Medulla oblongata (tissue), 1 donor: ENCODE measurements at regions not wholly inside any gene's neighbourhood (a gene's known extent, or its start where the extent isn't known, plus 50 kb on each side); places are given as distances from the start of the nearest gene placed in this dataset.

Experiments used
- DNase-seq: peaks from one replicate; pipeline ENCODE4 v3.0.0-alpha.2; 2015; ENCODE audit errors: extremely low spot score

DNA sequence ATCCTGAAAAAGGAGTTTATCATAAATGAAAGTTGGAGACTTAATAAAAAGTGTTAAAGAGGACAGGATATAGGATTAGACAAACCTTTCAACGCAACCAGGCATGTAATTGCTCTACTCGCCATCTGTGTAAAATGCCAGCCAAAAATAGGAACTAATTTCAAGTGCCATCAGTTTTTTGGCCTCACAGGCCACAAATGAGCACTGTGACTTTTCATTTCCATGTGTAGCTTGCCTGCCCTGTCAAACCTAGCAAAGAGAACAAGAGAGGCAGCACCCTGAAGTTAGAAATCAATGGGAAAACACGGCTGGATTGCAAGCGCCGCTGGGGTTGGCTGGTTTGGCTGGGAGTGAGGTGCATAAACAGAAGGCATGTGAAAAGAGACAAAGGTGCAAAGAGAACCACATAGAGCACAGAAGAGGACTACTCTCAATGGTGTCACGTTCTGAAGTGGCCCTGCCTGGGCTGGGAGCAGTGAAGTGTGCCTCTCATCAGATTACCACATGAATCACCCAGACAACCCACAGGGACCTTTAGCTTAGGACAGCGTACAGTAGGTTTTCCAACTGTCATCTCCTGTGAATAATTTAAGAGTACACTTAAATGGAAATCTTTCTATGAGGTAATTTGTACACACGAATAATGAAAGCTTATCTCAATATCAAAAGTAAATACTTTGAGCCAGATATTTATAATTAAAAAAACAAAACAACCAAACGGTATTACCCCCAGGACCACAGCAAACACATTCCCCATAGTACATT, 78.0 kb upstream of the NHSL1 start:
- no peak for DNase-seq

DNA sequence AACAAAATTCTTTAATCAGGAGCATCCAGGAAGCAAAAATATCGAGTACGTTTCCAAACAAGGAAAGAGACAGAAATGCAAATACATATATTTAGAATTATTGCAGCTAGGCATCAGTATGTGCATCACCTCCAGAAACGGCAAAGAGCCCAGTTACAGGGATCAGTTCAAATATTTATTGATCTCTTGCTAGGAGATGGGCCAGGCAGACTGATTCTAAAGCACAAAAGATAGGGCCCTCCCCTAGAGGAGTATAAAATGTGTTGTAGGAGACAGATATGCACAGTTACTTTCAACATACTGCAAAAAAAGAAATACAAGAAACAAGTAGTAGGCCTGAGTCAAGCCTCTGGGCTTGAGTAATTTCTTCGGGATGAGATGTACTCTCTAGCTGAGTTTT, 80.7 kb upstream of the NHSL1 start:
- DNase-seq, result no peak

DNA sequence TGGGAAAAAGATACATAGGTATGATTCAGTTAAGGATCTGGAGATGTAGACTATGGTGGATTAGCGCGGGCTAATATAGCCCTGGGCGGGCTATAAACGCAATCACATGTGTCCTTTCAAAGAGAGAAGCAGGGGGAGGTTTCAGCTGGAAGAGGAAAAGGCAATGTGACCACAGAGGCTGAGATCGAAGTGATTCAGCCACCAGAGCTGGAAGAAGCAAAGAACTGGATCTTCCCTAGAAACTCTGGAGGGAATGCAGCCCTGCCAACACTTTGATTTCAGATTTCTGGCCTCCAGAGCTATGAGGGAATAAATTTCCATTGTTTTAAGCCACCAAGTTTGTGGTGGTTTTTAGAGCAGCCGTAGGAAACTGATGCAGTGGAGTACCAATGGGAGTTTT, 81.5 kb upstream of the NHSL1 start:
- DNase-seq, result no peak

DNA sequence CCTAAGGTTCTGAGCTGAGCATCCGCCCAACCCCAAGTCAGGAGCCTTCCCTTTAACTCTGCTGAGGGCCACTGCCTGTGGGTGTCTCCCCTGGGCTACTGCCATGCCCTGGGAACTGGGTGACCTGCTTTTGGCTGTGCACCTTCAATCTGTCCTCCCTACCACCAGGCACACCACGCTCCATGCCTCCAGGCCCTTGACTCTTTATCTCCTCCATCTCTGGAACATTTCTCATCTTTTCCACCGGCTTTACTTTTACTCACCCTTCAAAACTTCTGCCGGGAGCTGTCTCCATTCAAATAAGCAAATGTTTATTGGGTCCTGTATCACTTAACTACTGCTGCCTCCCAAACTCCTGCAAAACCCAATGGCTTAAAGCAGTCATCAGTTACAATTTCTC, 83.3 kb upstream of the NHSL1 start:
- DNase-seq, result no peak

DNA sequence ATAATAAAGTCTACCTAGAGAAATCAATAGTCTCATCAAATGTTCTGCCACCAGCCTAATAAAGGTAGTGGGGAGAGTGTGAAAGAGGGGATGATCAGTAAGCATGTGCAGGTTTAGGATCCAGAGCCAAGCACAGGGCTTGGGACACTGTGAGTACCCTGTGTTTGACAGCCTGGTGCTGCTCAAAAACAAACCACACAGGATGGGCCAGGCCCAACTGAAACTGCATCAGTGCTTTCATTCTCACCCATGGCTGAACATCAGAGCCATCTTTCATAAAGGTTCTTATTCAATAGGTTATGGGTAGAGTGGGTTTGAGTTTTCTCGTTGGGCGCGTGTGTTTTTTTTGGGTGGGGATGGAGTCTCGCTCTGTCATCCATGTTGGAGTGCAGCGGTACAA, 87.3 kb upstream of the NHSL1 start:
- DNase-seq, result no peak

DNA sequence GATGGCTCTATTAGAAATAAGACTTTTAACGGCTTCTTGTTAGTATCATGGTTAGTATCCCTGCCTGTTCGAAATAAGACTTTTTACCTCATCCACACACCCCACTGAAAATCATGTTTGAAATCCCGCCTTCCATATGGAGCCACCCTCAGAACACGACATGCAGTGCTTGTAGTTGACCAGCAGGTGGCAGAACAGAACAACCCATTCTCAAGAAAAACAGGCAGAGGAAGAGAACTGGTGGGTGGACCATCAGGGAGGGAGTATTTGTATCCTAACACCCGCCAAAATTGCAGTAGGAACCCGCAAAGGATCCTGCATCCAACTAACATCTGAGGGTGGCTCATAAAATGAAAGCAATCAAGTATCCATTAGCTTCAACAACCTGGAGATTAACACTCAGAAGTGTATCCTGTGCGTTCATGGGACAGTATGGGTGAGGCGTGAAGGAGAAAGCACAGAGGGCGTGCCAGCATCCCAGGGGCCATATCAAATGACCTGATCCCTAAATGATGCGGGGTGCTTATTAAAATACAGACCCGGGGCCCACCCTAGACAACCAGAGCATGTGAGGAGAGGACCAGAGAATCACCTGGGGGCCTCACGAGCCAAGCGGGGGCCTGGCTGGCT, 89.6 kb upstream of the NHSL1 start:
- DNase-seq, result peak; percentile 87

DNA sequence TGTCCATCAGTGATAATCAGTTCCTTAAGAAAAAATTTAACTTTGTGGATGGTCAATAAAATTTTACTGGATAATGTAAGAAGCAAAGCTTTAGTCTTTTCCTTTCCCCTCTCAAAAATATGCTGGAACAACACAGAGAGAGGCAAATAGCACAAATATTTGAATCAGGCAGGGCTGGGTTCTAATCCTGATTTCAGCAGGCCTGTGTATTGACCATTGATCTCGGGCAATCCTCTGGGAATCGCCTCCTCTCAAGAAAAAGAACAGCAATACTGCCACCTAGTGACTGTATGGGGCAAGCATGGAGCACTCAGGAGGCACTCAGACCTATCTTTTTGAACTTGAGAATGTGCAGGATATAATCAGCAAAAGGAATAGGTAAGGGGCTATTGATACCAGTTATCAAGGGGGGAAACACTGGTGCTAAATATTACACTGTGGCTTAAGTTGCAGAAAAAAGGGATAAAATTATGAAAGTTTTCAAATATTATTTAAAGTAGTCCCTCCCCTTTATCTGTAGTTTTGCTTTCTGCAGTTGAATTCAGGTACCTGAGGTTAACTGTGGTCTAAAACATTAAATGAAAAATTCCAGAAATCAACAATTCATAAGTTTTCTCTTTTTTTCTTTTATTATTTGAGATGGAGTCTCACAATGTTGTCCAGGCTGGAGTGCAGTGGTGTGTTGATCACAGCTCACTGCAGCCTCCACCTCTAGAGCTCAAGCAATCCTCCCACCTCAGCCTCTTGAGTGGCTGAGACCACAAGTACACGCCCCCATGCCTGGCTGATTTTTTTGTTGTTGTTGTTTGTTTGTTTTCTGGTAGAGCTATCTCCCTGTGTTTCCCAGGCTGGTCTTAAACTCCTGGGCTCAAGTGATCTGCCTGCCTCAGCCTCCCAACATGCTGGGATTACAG, 91.8 kb upstream of the NHSL1 start:
- peak; percentile 85 for DNase-seq

DNA sequence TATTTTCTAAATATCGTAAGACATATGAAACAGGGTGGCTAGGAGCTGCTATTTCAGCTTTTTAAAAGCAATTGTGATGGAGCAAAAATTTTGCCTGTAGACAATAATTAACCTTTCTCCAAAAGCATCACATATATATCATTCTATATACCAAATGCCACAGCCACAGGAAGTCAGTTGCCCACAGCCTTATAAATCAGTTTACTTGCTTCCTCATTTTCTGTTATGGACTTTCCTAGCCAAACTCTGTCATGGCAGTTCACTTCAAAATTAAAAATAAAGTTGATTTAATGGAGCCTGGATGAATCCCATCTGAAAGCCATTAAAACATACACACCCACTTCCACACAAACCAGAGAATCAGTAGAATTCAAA, 93.4 kb upstream of the NHSL1 start:
- no peak for DNase-seq

DNA sequence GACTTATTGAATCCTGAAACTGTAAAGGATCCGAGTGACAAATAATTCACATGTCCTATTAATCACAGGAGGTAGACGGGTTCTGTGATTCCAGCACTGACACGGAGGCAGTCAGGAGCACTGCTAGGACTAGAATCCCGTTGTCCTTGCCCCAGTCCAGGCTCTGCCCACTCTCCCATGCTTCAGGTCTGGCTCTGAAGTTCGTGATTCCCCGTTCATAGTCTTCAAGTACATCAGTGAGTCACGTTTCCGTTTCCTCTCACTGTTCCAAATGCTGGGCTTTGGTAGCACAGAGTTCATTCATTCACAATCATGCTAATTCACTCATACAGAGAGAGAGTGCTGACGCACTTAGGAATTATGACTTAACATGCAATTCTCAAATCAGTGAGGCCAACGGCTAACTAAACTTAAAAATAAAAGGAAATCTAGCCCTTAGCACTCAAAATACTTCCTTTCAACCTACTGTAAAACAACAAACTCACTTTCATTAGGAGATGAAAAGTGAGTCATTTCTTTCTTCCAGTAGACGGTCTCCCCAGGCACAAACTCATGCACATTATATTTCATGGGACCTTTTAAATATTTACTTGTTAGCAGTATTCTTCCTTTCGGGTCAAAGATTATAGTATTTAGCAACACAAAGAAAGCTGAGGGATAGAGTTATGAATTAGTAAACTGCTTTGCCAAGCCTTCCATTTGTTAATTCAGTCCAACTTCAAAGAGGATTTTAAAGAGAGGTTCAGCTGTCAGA, 94.0 kb upstream of the NHSL1 start:
- DNase-seq, result peak; percentile 61

DNA sequence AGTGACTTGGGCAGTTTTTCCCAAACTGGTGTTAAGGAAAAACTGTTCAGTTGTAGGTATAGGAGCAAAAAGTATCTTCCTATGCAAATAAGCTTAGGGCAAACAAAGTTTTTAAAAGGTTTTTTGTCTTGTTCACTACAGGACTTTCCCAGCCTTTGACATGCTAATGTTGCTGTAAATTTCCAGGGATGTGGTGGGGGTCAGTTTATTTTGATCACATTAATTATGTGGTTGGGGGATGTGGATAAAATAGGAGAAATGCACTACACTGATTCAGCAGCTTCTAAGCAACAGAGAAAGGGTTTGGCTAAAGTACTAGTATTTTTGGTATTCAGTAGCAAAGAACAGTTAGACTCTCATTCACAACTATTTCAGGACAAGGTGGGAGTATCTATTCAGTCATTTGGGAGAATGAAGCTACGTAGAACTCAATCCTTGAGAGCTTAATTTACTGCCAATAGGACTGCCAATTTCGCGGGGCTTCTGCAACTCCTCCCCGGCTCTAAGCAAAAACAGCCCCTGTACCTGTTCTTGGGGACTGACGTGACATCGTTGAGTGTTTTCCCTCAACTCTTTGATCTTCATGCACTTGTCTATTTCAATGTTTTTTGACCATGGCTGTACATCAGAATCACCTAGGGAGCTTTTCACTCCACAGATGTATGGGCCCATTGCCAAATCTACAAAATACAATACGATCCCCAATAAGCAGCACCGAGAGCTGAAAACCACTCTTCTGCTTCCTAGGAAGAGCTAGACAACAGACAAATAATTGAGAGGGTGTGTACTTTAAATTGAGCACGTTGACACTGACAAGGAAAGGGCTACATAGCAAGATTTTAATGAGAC, 94.8 kb upstream of the NHSL1 start:
- no peak for DNase-seq

DNA sequence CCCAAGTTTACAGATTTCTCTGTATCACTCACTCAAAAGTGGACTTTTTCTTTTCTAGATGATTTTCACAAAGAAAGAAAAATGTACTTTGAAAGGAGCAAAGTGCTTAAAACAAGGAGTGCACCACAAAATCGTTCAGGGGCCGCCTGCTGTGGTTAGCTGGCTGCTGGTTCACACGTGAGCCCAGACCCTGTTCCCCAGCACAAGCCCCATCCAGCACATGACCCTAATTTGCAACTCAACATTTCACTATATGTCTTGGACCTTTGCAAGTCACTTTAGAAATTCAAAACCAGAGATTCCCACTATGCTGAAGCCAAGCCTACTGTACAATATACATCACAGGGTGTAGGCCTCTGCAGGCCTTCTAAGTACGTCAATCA, 95.5 kb upstream of the NHSL1 start:
- no peak for DNase-seq

DNA sequence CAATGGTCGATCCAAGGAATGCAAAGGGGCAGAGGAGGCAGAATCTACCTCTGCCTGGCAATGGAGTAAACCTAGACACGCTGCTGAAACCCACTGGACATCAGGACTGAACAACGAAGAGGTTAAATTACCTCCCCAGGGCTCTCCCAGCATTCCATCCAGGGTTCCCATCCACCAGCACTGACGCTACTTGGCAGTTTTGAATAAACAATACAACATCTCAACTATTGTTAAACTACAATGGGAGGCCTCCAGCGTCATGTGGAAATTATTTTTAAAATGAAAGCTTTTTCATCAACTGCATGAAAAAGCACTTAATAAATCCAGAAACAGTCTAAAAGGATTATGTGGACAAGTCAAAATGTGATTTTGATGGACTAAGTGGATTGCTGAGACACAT, 96.8 kb upstream of the NHSL1 start:
- no peak for DNase-seq

DNA sequence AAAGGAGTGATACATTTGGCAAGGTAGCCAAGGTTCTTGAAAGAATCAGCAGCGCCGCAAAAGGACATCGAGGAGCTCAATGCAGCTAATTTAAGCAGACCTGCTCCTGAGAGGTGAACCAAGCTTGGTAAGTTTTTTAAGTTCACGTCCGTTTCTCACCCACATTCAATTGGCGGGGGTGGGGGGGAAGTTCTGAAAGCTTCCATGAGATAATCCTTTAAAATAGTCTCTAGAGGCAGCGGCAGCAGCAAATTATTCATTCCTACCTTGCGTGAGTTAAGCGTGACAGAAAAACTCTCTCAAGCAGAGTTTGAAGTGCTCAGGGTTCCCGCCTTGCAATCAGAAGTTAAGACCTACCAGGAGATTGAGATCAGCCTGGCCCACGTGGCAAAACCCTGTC, 97.3 kb upstream of the NHSL1 start:
- no peak for DNase-seq

DNA sequence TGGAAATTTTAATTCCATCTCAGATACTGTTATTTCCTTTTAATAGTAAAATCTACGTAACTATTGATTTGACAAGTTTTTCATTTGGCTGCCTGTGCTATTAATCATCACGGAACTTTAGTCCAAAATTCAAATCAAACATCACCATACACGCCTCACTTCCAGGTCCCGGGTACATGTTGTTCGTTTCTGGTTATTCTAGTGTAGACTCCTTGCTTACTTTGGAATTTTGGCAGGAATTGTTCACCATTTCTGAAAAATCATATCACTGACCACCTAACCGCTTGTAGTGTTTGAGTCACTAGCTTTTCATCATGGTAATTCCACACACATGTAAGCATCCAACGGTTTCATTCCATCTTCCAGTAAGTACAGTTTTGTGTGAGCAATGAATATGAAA, 98.0 kb upstream of the NHSL1 start:
- no peak for DNase-seq

DNA sequence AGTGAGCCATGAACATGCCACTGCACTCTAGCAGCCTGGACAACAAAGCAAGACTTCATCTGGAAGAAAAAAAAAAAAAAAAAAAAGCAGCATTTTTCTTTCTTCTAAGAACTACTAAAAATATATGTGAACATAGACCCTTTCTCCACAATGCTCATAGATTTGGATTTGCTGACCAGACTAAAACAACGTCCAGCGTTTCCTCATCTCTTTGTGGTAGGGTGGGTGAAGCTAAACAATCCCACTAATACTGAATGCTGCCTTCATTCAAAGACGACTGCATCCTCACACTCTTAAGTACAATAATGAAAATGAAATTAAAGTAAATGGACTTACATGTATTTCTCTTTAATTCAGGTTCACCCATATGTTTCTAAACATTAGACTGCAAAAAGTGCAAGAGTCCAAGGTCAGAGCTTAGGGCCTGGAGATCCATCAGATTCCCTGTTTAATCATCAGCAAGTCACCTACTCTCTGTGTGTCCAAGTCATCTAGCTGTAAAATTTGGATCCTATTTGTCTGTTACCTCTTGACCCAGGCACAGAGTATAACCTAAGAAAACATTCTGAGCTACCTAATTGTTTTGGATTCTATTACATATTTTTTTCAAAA, 99.4 kb upstream of the NHSL1 start:
- no peak for DNase-seq

DNA sequence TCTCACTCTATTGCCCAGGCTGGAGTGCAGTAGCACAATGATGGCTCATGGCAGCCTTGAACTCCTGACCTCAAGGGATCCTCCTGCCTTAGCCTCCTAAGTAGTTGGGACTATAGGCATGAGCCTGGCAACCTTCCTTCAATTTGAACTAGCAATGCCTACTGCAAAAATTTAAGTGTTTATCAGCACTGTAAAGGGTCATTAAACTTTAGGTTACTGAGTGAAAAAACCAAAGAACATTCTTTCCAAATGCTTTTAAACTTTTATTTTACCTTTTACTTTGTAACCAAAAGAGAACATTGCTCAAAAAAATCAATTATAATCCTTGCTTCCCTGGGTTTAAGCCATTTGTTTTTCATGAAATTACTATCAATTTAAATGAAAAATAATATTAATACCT, 101.0 kb upstream of the NHSL1 start:
- DNase-seq, result no peak

DNA sequence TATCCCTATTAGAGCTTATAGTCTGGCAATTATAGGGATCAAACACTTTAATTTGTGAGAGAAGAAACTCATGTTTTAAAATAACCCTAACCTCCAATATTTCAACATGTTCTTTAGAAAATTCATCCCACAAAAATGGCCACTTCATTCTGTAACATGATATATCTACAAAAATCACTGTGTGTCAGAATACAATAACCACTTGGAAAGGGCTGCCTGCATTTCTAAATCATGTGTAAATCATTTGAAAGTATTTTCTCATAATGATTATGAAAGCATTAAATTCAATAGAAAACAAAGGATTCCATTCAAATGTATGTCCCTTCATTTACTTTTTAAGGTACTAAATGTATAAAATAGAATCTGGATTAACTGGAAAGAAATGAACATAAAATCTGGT, 101.4 kb upstream of the NHSL1 start:
- no peak for DNase-seq

DNA sequence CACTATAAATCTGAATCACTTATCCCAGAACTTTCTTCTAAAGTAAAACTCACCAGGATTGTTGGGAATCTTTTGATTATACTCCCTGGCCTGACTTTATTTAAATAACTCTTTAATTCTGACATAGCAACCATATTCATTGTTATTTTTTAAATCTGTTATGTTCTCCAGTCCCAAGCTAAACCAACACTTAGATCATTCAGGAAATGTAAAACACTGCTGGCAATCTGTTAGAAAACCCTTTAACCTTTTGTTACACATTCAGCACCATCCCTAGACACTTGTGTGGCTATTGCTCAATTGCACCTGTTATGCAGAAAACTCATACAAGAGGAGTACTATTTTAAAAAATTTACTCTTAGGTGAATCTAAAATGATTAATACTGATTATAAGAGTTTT, 101.8 kb upstream of the NHSL1 start:
- no peak for DNase-seq

DNA sequence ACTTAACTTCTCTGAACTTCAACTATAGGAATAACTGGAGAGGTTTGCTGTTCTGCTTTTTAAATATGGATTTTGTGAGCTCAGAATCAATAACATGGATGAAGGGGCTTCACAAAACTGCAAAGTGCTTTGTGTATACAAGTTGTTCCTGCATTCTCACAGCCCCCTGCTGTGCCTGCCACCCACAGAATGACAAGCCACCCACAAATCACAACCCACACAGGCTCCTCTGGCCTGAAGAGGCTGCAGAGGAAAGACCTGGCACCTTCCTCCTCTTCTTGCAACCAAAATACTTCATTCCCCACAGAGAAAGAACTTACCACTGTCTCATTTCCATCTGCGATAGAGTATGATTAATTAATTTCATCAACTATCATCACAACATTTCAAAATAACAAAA, 106.7 kb upstream of the NHSL1 start:
- DNase-seq, result no peak
